Spleen (tissue), 11 donors: ENCODE measurements at regions not wholly inside any gene's neighbourhood (a gene's known extent, or its start where the extent isn't known, plus 50 kb on each side); places are given as distances from the start of the nearest gene placed in this dataset.
A peak's percentile ranks its signal among the peaks of the same experiment; 100 is the strongest.

Experiments
- DNase-seq: peaks from one replicate; pipeline ENCODE4 v3.0.0-alpha.2; 2020
- H3K27ac ChIP-seq, 8 donors: fragments of 200-600 bp; sonication (generic) in 7 of 8; 1 replicate in 4 of 8; 2 replicates in 4 of 8; pipeline versions ENCODE4 v1.5.0 to v1.8.0; 2016 to 2021; ENCODE audit warnings: inconsistent platforms in 4 of 8, mild to moderate bottlenecking in 4 of 8, moderate library complexity in 1 of 8
- H3K27me3 ChIP-seq, 7 donors: fragments of 200-600 bp; sonication (generic) in 6 of 7; replicated peaks in 1 of 7; 1 replicate in 4 of 7; 2 replicates in 3 of 7; pipeline versions ENCODE4 v1.5.0 to v1.8.0; 2016 to 2021; ENCODE audit warnings: inconsistent platforms in 3 of 7, mild to moderate bottlenecking in 1 of 7
- H3K36me3 ChIP-seq, 6 donors: fragments of 200-600 bp; sonication (generic) in 5 of 6; 1 replicate in 4 of 6; 2 replicates in 2 of 6; pipeline versions ENCODE4 v1.5.0 to v1.8.0; 2016 to 2021; ENCODE audit warnings: inconsistent platforms in 2 of 6
- H3K4me1 ChIP-seq, 6 donors: fragments of 200-600 bp; sonication (generic) in 5 of 6; 1 replicate in 3 of 6; 2 replicates in 3 of 6; pipeline versions ENCODE4 v1.5.0 to v1.8.0; 2016 to 2021; ENCODE audit warnings: inconsistent platforms in 3 of 6
- H3K4me3 ChIP-seq, 8 donors: fragments of 200-600 bp; sonication (generic) in 7 of 8; 1 replicate in 4 of 8; 2 replicates in 4 of 8; pipeline versions ENCODE4 v1.5.0 to v1.8.0; 2016 to 2021; ENCODE audit warnings: inconsistent platforms in 4 of 8, mild to moderate bottlenecking in 4 of 8, moderate library complexity in 2 of 8
- H3K9me3 ChIP-seq, 8 donors: fragments of 200-600 bp; sonication (generic) in 7 of 8; 1 replicate in 4 of 8; 2 replicates in 4 of 8; pipeline versions ENCODE4 v1.5.0 to v1.8.0; 2016 to 2021; ENCODE audit warnings: inconsistent platforms in 4 of 8
- CTCF ChIP-seq, 11 experiments: fragments of 200-600 bp in 7 of 11; fragments of 450-650 bp in 4 of 11; sonication (generic) in 4 of 11; IDR thresholded peaks in 8 of 11; conservative IDR thresholded peaks in 3 of 11; 1 replicate in 7 of 11; 2 replicates in 4 of 11; pipeline versions ENCODE4 v1.4.0 to v1.8.0; 2016 to 2021; ENCODE audit warnings: antibody characterized with exemption in 11 of 11, inconsistent platforms in 4 of 11, mild to moderate bottlenecking in 1 of 11
- POLR2A ChIP-seq, 3 donors: fragments of 450-650 bp; IDR thresholded peaks; one replicate each; pipeline ENCODE4 v1.5.1; 2017; ENCODE audit warnings: antibody characterized with exemption in 3 of 3, mild to moderate bottlenecking in 1 of 3
- POLR2AphosphoS5 ChIP-seq, 3 donors: sonication (generic); formaldehyde crosslinking; IDR thresholded peaks; one replicate each; pipeline ENCODE4 v1.5.1; 2017; ENCODE audit warnings: antibody characterized with exemption in 3 of 3
- WGBS, 5 donors: extraction: QIAGEN DNeasy Blood & Tissue Kit in 3 of 5; methylation state at CpG; one replicate each; pipeline versions ENCODE4 v1.1.5 to v1.1.7; 2013 to 2018; 5-methylcytosine and 5-hydroxymethylcytosine counted together
- intact Hi-C: fragments of 100-400 bp; cut with DNase I; formaldehyde crosslinking; loops from one replicate; pipeline ENCODE4 v1.15.0; 2023; ENCODE audit warnings: low total_unique reads
- donor health status: healthy with polysubstance abuse.
- donor health status: DM: no; HTN: no; CAD: no; lungs with moderate emphysema.
- donor health status: DM: no; HTN: no; CAD: no.
- donor health status: Bipolar disorder and iron deficiency.
- donor health status: healthy.
- donor health status: DM: no; HTN: no; CAD: no.
- donor health status: DM: yes; HTN: yes; CAD: no.

DNA sequence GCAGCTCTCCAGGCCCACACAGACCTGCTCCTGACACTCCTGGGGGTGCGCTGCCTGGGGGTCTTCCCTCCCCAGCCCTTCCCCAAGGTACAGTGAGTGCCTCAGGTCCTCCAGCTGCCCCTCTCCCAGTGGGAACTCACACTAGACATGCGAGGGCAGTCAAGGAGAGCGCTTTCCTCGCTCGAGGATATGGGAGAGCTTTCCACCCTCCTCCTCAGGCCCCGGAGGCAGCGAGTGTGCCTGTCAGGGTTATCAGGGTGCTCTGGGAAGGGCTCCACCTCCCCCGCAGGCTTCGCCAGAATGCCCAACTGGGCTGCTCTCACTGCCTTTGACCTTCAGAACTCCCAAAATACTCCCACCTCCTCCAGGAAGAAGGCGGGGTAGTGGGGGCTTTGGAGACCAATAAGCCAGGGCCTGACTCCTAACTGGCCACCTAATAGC is 85.7 kb upstream of the LAPTM4A start:
- H3K4me3 ChIP-seq: no peak overlapping the region
- H3K27me3 ChIP-seq: peaks cover 0 to 19% (median 0%) of the 10 kb centered on the region in 7 donors
- H3K4me1 ChIP-seq: peaks cover 0 to 23% (median 5%) of the 10 kb centered on the region in 6 donors
- WGBS, 5 donors: 62 to 86% (median 71%) methylated on average over 4 to 10 of the region's 10 CpGs
- no peak for DNase-seq
- no peaks in the 10 kb centered on the region for H3K9me3 ChIP-seq
- intact Hi-C loops: no loop called here
- no peaks in the 10 kb centered on the region for H3K36me3 ChIP-seq
- no peak overlapping the region for H3K27ac ChIP-seq
- TF ChIP-seq POLR2AphosphoS5 (IDR thresholded peaks at IDR 0.05) (peak in 1 of 3 donors; percentile 19), POLR2A (IDR thresholded peaks at IDR 0.05) (no peak), CTCF (IDR thresholded peaks at IDR 0.05 in 8 of 11, conservative IDR thresholded peaks at IDR 0.05 in 3 of 11) (no peak)

DNA sequence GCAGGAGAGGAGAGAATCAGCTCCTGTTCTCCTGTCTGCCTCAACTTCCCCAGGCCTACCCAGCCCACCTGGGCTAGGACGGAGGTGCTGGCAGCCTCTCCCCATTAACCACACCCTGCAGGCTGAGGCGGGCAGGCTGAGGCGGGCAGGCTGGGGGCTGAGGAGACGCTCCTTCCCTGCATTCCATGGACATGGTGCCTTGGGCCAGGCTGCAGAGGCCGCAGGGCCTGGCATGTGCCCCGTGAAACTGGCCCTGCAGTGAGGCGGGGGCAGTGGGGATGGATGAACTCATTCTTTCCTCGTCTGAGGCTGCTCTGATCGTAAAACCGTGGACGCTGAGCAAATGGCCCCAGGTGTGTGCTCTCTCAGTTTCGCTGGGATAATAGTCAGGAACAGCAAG is 84.7 kb upstream of the LAPTM4A start:
- Histone ChIP-seq H3K4me3 (no peak overlapping the region), H3K9me3 (no peaks in the 10 kb centered on the region), H3K27me3 (peaks cover 0 to 19% (median 0%) of the 10 kb centered on the region in 7 donors), H3K27ac (no peak overlapping the region), H3K4me1 (peaks cover 0 to 23% (median 5%) of the 10 kb centered on the region in 6 donors), H3K36me3 (no peaks in the 10 kb centered on the region)
- 76 to 91% (median 85%) methylated on average over 9 to 12 of the region's 12 CpGs for WGBS, 5 donors
- TF ChIP-seq POLR2AphosphoS5 (IDR thresholded peaks at IDR 0.05): no peak
- no peak for TF ChIP-seq CTCF (IDR thresholded peaks at IDR 0.05 in 8 of 11, conservative IDR thresholded peaks at IDR 0.05 in 3 of 11)
- no peak for TF ChIP-seq POLR2A (IDR thresholded peaks at IDR 0.05)
- intact Hi-C loops: no loop called here
- no peak for DNase-seq

DNA sequence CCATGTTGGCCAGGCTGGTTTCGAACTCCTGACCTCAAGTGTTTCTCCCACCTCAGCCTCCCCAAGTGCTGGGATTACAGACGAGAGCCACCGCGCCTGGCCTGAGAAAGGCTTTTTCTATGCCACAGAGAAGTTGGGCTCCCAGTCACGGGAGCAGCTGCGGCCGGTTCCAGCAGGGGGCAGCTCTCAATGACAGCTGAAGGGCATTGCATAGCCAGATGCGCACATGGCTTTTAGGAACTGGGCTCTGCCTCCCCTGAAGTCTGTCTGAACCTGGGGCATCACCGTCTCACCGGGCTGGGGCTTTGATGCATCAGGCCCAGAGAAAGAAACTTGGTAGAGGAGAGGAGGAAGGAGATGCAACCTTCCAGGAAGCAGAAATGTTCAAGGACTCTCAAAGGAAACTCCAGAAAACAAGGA is 84.2 kb upstream of the LAPTM4A start:
- no peak overlapping the region for H3K27ac ChIP-seq
- WGBS, 5 donors: 15 to 32% (median 17%) methylated on average over 7 to 10 of the region's 10 CpGs
- H3K36me3 ChIP-seq: no peaks in the 10 kb centered on the region
- H3K4me3 ChIP-seq: no peak overlapping the region
- DNase-seq: no peak
- no peak for TF ChIP-seq POLR2A (IDR thresholded peaks at IDR 0.05)
- TF ChIP-seq CTCF (IDR thresholded peaks at IDR 0.05 in 8 of 11, conservative IDR thresholded peaks at IDR 0.05 in 3 of 11): peak; percentile 10 to 74 (median 58)
- peak in 1 of 3 donors; percentile 34 for TF ChIP-seq POLR2AphosphoS5 (IDR thresholded peaks at IDR 0.05)
- peaks cover 0 to 23% (median 5%) of the 10 kb centered on the region in 6 donors for H3K4me1 ChIP-seq
- H3K27me3 ChIP-seq: peaks cover 0 to 19% (median 0%) of the 10 kb centered on the region in 7 donors
- intact Hi-C loops: no loop called here
- no peaks in the 10 kb centered on the region for H3K9me3 ChIP-seq

DNA sequence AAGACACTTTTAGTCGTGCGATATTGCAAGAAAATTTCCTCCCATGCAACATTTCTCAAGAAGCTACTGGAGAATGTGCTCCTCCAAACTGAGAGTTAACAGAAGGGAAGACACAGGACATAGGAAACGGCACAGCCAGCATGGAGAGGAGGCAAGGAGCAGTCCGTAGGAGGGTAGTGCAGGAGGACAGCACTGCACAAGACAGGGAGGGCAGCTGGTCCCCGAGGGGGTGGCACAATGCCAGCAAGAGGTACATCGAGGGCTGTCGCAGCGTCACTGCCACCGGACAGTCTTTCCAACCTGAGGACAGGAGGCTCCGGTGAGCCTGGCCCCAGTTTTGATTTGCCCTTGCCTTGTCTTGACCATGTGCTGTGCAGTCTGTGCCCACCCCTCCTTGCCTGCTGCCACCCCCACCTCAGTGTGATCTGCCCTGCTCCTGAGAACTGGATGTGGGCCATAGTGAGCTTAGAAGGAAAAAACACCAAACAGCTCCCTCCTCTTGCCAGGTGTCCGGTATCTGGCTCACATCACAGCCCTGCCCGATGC is 81.6 kb upstream of the LAPTM4A start:
- no peak for DNase-seq
- WGBS, 5 donors: 73 to 84% (median 80%) methylated on average over 11 to 12 of the region's 12 CpGs
- intact Hi-C loops: no loop called here
- H3K27ac ChIP-seq: no peak overlapping the region
- H3K4me3 ChIP-seq: no peak overlapping the region
- peaks cover 0 to 12% (median 2%) of the 10 kb centered on the region in 6 donors for H3K4me1 ChIP-seq
- peaks cover 0 to 19% (median 0%) of the 10 kb centered on the region in 7 donors for H3K27me3 ChIP-seq
- TF ChIP-seq POLR2A (IDR thresholded peaks at IDR 0.05) (no peak), CTCF (IDR thresholded peaks at IDR 0.05 in 8 of 11, conservative IDR thresholded peaks at IDR 0.05 in 3 of 11) (no peak), POLR2AphosphoS5 (IDR thresholded peaks at IDR 0.05) (no peak)
- H3K9me3 ChIP-seq: no peaks in the 10 kb centered on the region
- no peaks in the 10 kb centered on the region for H3K36me3 ChIP-seq
